ENCODE measurements at regions not wholly inside any gene's neighbourhood (a gene's known extent, or its start where the extent isn't known, plus 50 kb on each side); places are given as distances from the start of the nearest gene placed in this dataset.
A peak's percentile ranks its signal among the peaks of the same experiment; 100 is the strongest.

- no peak for DNase-seq (ENCODE audit: low spot score)
Measured at GRCh38 chr4:55754754-55755350, 64.7 kb upstream of the EXOC1L start.

DNA sequence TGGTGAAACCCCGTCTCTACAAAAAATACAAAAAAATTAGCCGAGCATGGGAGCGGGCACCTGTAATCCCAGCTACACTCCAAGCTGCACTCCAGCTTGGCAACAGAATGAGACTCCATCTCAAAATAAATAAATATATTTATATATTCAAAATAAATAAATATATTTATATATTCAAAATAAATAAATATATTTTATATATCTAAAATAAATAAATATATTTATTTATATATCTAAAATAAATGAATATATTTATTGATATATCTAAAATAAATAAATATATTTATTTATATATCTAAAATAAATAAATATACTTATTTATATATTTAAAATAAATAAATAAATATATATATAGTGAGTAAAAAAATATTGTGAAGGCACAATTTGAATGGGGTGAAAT is 63.4 kb upstream of the EXOC1L start:
- no peak for DNase-seq (ENCODE audit: low spot score)

DNA sequence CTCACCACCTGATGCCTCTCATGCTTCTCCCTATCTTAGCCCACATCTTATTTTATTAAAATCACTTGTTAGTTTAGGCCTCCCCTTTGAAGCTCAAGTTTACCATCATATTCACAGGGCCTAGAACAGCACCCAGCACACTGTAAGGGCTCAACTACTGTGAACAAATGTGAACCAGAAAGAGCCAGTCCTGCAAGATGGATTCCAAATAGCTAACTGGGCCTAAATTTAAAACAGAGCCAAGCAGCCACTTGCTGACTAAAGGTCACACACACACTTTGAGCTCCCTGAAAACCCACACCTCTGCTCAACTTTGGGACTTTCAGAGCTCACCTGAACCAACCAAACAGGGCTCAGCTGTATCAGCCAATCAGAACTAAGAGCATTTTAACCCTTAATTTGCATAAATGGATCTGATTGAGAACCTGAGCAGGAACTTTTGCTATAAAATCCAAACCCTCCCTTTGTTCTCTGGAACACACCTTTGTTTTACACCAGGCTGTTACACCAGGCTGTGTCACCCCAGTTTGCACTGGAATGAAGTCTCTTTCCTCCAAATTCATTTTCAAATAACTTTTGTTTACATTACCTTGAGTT is 62.1 kb upstream of the EXOC1L start:
- no peak for DNase-seq (ENCODE audit: low spot score)

GRCh38 chr4:55758066-55758465 is 61.5 kb upstream of the EXOC1L start:
- no peak for DNase-seq (ENCODE audit: low spot score)

DNA sequence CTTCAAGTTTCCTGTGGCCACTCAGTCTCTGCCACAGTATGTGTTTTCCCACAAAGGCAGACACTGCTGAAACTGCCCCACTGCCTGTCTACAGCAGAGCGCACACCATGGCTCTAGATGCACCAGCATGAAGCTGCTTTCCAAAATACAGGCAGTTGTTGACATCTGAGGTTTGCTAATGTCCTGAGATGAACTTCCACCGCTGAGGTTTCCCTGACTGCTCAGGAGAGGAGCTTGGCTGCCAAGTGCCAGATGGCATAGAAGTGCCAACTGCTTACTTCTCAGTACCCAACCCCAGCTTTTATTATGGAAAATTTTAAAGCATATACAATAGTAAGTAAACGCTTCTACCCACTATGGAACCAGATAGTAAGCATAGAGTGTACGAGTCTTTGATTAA is 61.0 kb upstream of the EXOC1L start:
- DNase-seq (ENCODE audit: low spot score), result no peak

DNA sequence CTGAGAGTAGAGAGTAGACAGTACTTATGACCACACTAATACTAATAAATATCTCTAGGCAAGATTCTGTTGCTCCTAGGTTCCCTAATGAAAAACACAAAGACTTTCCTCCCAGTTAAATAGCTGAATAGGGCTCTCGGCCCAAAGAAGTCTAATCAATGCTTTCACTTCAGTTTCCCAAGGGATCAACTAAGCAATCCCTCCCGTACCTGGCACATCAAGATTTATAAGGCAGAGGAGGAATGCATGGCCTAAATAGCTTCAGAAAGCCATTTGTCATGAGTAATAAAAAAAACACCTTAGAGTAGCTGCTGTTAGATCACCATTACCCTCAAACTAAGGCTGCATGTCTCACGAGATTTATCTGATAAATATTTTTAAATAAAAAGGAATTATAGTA is 56.8 kb upstream of the EXOC1L start:
- no peak for DNase-seq (ENCODE audit: low spot score)

DNA sequence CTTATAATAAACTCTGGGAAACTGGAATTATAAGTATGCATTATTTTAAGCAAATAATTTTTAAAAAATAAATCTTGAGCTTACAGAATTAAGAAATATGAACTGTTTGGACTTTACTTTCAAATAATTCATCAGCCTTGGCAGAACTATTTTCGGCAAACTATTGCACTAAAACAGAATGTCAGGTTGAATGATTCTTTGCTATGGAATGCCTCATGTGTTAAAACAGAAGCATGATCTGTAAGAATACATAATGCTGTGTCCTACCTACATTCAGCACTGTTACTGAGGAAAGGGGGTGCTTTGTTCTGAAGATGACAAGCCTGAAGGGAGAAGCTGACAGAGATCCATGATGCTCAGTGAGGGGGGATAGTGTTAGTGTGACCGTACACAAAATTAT is 55.6 kb upstream of the EXOC1L start:
- DNase-seq (ENCODE audit: low spot score), result no peak

DNA sequence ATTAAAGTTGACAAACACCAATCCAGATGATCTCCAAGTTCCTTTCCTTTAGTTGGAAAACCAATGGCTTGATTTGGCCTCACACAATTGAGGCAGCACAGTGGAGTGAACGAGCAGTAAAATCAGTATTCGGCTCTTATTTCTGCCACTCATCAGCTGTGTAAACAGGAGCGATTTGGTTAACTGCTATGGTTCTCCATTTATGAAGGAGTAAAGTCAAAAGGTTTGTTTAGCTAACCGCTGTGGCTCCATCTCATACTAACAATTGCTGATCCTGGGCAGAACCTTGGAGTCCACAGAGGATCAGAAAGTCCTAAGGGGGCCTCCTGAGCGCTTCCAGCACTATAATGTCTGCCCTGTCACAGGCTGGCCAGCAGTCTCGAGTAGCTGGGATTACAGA is 54.5 kb upstream of the EXOC1L start:
- no peak for DNase-seq (ENCODE audit: low spot score)

- peak; percentile 72 for DNase-seq (ENCODE audit: low spot score)
Measured at GRCh38 chr4:55768291-55768690, 51.3 kb upstream of the EXOC1L start.

Data from hepatic stellate cell (primary cell).